B cell (primary cell): ENCODE measurements at regions not wholly inside any gene's neighbourhood (a gene's known extent, or its start where the extent isn't known, plus 50 kb on each side); places are given as distances from the start of the nearest gene placed in this dataset.

ENCODE experiments used
- ATAC-seq: fragments of 200-7000 bp; cut with Tn5 transposase; one replicate; pipeline ENCODE4 v1.10.0; 2021; ENCODE audit warnings: low read depth, mild to moderate bottlenecking, moderate number of reproducible peaks, moderate library complexity
- CTCF ChIA-PET: fragments of 350-600 bp; sonication (Branson Sonifier 250); formaldehyde crosslinking; loops from one replicate; lab custom pipeline; 2021; ENCODE audit warnings: antibody characterized with exemption, inconsistent platforms; lab: Charles Lee
- POLR2A ChIA-PET: fragments of 350-600 bp; sonication (Branson Sonifier 250); formaldehyde crosslinking; loops from one replicate; lab custom pipeline; 2021; ENCODE audit warnings: antibody characterized with exemption; lab: Charles Lee
- DNase-seq: peaks from one replicate; pipeline ENCODE4 v3.0.0; 2013
- H2AFZ ChIP-seq: 2 replicates; pipeline ENCODE4 v1.6.1; 2012; ENCODE audit warnings: mild to moderate bottlenecking, low read depth, low read length; ENCODE audit not compliant: insufficient read depth, poor library complexity, severe bottlenecking
- H3K27ac ChIP-seq, 2 donors: 1 replicate in 1 of 2; 2 replicates in 1 of 2; pipeline ENCODE4 v1.5.1; 2012 to 2013; ENCODE audit warnings: low read length in 2 of 2, mild to moderate bottlenecking in 2 of 2, moderate library complexity in 1 of 2
- H3K27me3 ChIP-seq, 4 experiments: fragments of 200-600 bp in 1 of 4; sonication (generic) in 1 of 4; replicated peaks in 1 of 4; 1 replicate in 2 of 4; 2 replicates in 2 of 4; pipeline versions ENCODE4 v1.6.1 to v1.7.0; 2013 to 2016; ENCODE audit warnings: low read length in 3 of 4, mild to moderate bottlenecking in 2 of 4, mixed read lengths in 1 of 4, moderate library complexity in 1 of 4; ENCODE audit not compliant: insufficient read depth in 4 of 4, control insufficient read depth in 3 of 4; ENCODE audit errors: control extremely low read depth in 1 of 4
- H3K36me3 ChIP-seq, 2 experiments: replicated peaks in 1 of 2; 1 replicate in 1 of 2; 2 replicates in 1 of 2; pipeline versions ENCODE4 v1.6.1 to v1.7.1; 2013; ENCODE audit warnings: low read length in 1 of 2; ENCODE audit not compliant: insufficient read depth in 2 of 2, control insufficient read depth in 1 of 2; ENCODE audit errors: control extremely low read depth in 1 of 2, extremely low read depth in 1 of 2
- H3K4me1 ChIP-seq, 2 donors: fragments of 200-600 bp in 1 of 2; sonication (generic) in 1 of 2; 1 replicate in 1 of 2; 2 replicates in 1 of 2; pipeline versions ENCODE4 v1.5.1 to v1.6.1; 2013 to 2017; ENCODE audit warnings: low read length in 2 of 2; ENCODE audit not compliant: control insufficient read depth in 2 of 2, insufficient read depth in 2 of 2
- H3K4me2 ChIP-seq: replicated peaks from 2 replicates; pipeline ENCODE3; 2012; ENCODE audit warnings: mild to moderate bottlenecking, low read depth, low read length; ENCODE audit not compliant: poor library complexity, severe bottlenecking
- H3K4me3 ChIP-seq, 5 experiments: fragments of 200-600 bp in 1 of 5; sonication (generic) in 1 of 5; 1 replicate in 3 of 5; 2 replicates in 2 of 5; pipeline versions ENCODE4 v1.5.1 to v1.7.0; 2011 to 2016; ENCODE audit warnings: low read length in 4 of 5, mild to moderate bottlenecking in 4 of 5, low read depth in 2 of 5, control low read depth in 1 of 5, moderate library complexity in 1 of 5; ENCODE audit not compliant: insufficient read depth in 1 of 5; ENCODE audit errors: control extremely low read depth in 1 of 5, extremely low read depth in 1 of 5
- H3K79me2 ChIP-seq: fragments of 200-600 bp; sonication (generic); one replicate; pipeline ENCODE4 v1.6.0; 2016; ENCODE audit warnings: low read length; ENCODE audit not compliant: control insufficient read depth, insufficient read depth
- H3K9ac ChIP-seq: fragments of 200-600 bp; sonication (generic); 2 replicates; pipeline ENCODE4 v1.6.1; 2017; ENCODE audit warnings: mild to moderate bottlenecking, low read length, moderate library complexity
- H3K9me3 ChIP-seq, 3 donors: one replicate each; pipeline versions ENCODE4 v1.6.1 to v1.7.1; 2013; ENCODE audit warnings: low read length in 2 of 3; ENCODE audit not compliant: control insufficient read depth in 2 of 3, insufficient read depth in 1 of 3; ENCODE audit errors: control extremely low read depth in 1 of 3
- H4K20me1 ChIP-seq: 2 replicates; pipeline ENCODE4 v1.6.0; 2012; ENCODE audit warnings: mild to moderate bottlenecking, low read length; ENCODE audit not compliant: insufficient read depth, control insufficient read depth, poor library complexity, severe bottlenecking
- H3K27ac Mint-ChIP-seq: one replicate; pipeline ENCODE4 v1.8.0; 2021; ENCODE audit warnings: mixed read lengths
- H3K27me3 Mint-ChIP-seq: one replicate; pipeline ENCODE4 v1.8.0; 2021; ENCODE audit warnings: mixed read lengths
- H3K4me1 Mint-ChIP-seq: one replicate; pipeline ENCODE4 v1.8.0; 2021; ENCODE audit warnings: mixed read lengths
- H3K4me3 Mint-ChIP-seq: one replicate; pipeline ENCODE4 v1.8.0; 2021; ENCODE audit warnings: mixed read lengths
- H3K9me3 Mint-ChIP-seq: one replicate; pipeline ENCODE4 v1.8.0; 2022; ENCODE audit warnings: mixed read lengths; ENCODE audit not compliant: insufficient read depth
- CTCF ChIP-seq: fragments of 200-600 bp; IDR thresholded peaks from one replicate; pipeline ENCODE4 v1.8.0; 2022; ENCODE audit warnings: antibody characterized with exemption, mild to moderate bottlenecking
- EZH2 ChIP-seq: IDR thresholded peaks from 2 replicates; pipeline ENCODE4 v1.6.1; 2012; ENCODE audit warnings: borderline replicate concordance, low read depth, mild to moderate bottlenecking, moderate library complexity, low read length; ENCODE audit not compliant: insufficient read depth, poor library complexity, severe bottlenecking
- WGBS: methylation state at CpG from one replicate; pipeline ENCODE4 v1.1.5; 2013; ENCODE audit warnings: missing lambda C conversion rate; ENCODE audit not compliant: insufficient coverage; 5-methylcytosine and 5-hydroxymethylcytosine counted together
- intact Hi-C: fragments of 100-400 bp; cut with micrococcal nuclease; formaldehyde crosslinking; loops from one replicate; pipeline ENCODE4 v1.10.0; 2022

- no CpG with 5 or more reads among the region's 2 CpGs for WGBS
- H3K4me2 ChIP-seq, result no peak overlapping the region
Measured at GRCh38 chr12:5177731-5178130, 134.1 kb downstream of the KCNA5 start.

GRCh38 chr12:5178571-5178970 is 134.9 kb downstream of the KCNA5 start:
- H3K9ac ChIP-seq, result no peak overlapping the region
- H3K27me3 ChIP-seq, result no peaks in the 10 kb centered on the region
- CTCF ChIA-PET, result no interaction called here
- no peak overlapping the region for H2AFZ ChIP-seq
- intact Hi-C loops, result no loop called here
- no peaks in the 10 kb centered on the region for H3K36me3 ChIP-seq
- POLR2A ChIA-PET, result no interaction called here
- no peaks in the 10 kb centered on the region for H3K4me1 ChIP-seq
- H3K79me2 ChIP-seq, result no peaks in the 10 kb centered on the region
- no peak overlapping the region for H3K4me2 ChIP-seq
- H3K27ac Mint-ChIP-seq, result no peak overlapping the region
- H3K4me1 Mint-ChIP-seq, result no peaks in the 10 kb centered on the region
- peaks cover 0 to 3% (median 0%) of the 10 kb centered on the region in 3 donors for H3K9me3 ChIP-seq
- H3K27ac ChIP-seq, result no peak overlapping the region
- no peak overlapping the region for H3K4me3 ChIP-seq
- ATAC-seq (no peak), DNase-seq (no peak)
- no peak overlapping the region for H3K4me3 Mint-ChIP-seq
- no peak for TF ChIP-seq EZH2
- TF ChIP-seq CTCF, result no peak
- H3K9me3 Mint-ChIP-seq, result no peaks in the 10 kb centered on the region
- no CpG with 5 or more reads among the region's 4 CpGs for WGBS
- peaks cover 31% of the 10 kb centered on the region for H3K27me3 Mint-ChIP-seq
- no peaks in the 10 kb centered on the region for H4K20me1 ChIP-seq

More at GRCh38 chr12:5177731-5178130, 134.1 kb downstream of the KCNA5 start:
- Histone ChIP-seq H3K4me3 (no peak overlapping the region), H3K36me3 (no peaks in the 10 kb centered on the region), H4K20me1 (no peaks in the 10 kb centered on the region), H3K27ac (no peak overlapping the region), H3K79me2 (no peaks in the 10 kb centered on the region), H3K27me3 (peaks cover 0 to 2% (median 0%) of the 10 kb centered on the region in 4 experiments), H3K9ac (no peak overlapping the region), H2AFZ (no peak overlapping the region), H3K4me1 (no peaks in the 10 kb centered on the region), H3K9me3 (peaks cover 0 to 3% (median 0%) of the 10 kb centered on the region in 3 donors)
- H3K27ac Mint-ChIP-seq, result no peak overlapping the region
- no peak for ATAC-seq
- intact Hi-C loops, result no loop called here
- H3K27me3 Mint-ChIP-seq, result peaks cover 32% of the 10 kb centered on the region
- H3K4me3 Mint-ChIP-seq, result no peak overlapping the region
- ChIA-PET POLR2A (no interaction called here), CTCF (no interaction called here)
- H3K9me3 Mint-ChIP-seq, result no peaks in the 10 kb centered on the region
- DNase-seq, result no peak
- TF ChIP-seq CTCF, result no peak
- no peak for TF ChIP-seq EZH2
- H3K4me1 Mint-ChIP-seq, result no peaks in the 10 kb centered on the region
